Thyroid gland (tissue), 4 donors: ENCODE measurements at regions not wholly inside any gene's neighbourhood (a gene's known extent, or its start where the extent isn't known, plus 50 kb on each side); places are given as distances from the start of the nearest gene placed in this dataset.

Experiments
- CTCF ChIP-seq, 6 experiments: fragments of 200-600 bp in 3 of 6; fragments of 450-650 bp in 3 of 6; sonication (generic) in 3 of 6; IDR thresholded peaks; one replicate each; pipeline ENCODE4 v1.5.1; 2016 to 2019; ENCODE audit warnings: antibody characterized with exemption in 6 of 6, mild to moderate bottlenecking in 2 of 6, inconsistent platforms in 1 of 6, moderate library complexity in 1 of 6
- POLR2A ChIP-seq, 2 donors: fragments of 450-650 bp; IDR thresholded peaks; one replicate each; pipeline ENCODE4 v1.6.1; 2017; ENCODE audit warnings: antibody characterized with exemption in 2 of 2, mild to moderate bottlenecking in 2 of 2, moderate library complexity in 1 of 2

DNA sequence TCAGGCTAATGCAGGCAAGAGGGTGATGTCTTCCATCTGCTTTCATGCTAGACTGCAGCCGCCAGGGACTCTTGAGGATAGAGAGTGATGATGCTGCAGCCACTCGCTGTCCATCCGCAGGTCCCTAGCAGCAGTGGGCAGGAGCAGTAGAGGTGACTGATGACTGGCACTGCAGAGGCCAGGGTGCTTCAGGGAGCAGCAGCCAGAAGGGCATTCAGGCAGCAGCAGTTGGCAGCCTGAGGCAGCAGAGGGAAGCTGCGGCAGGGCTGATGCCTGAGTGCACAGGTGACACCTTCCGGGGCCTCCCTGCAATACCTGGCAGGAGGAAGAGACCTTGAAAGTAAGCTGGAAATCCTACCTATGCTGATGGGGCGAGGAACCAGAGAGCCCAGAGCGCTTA lies 214.2 kb downstream of the ICOS start:
- TF ChIP-seq CTCF (IDR thresholded peaks at IDR 0.05) (no peak), POLR2A (IDR thresholded peaks at IDR 0.05) (no peak)
